HEK293 (cell line): ENCODE measurements at regions not wholly inside any gene's neighbourhood (a gene's known extent, or its start where the extent isn't known, plus 50 kb on each side); places are given as distances from the start of the nearest gene placed in this dataset.

ENCODE experiments used
- CTCF ChIA-PET: fragments of 350-600 bp; formaldehyde crosslinking; extraction: SDS; loops from one replicate; lab custom pipeline; 2021; ENCODE audit warnings: antibody characterized with exemption; lab: Yijun Ruan, JAX
- POLR2A ChIA-PET: fragments of 300-600 bp; formaldehyde crosslinking; extraction: SDS; loops from one replicate; lab custom pipeline; 2020; ENCODE audit warnings: antibody characterized with exemption, inconsistent platforms; lab: Yijun Ruan, JAX
- H3K27ac ChIP-seq: fragments of 200-500 bp; sonication (Bioruptor generic); 2 replicates; pipeline ENCODE4 v1.5.1; 2014; ENCODE audit warnings: low read depth, low read length, control low read depth, inconsistent platforms; ENCODE audit errors: extremely low read depth
- H3K36me3 ChIP-seq, 2 experiments: fragments of 200-500 bp in 1 of 2; sonication (Bioruptor generic) in 1 of 2; 1 replicate in 1 of 2; 2 replicates in 1 of 2; pipeline ENCODE4 v1.5.1; 2014 to 2017; ENCODE audit warnings: inconsistent platforms in 2 of 2, low read length in 2 of 2; ENCODE audit not compliant: control insufficient read depth in 2 of 2, insufficient read depth in 1 of 2
- H3K4me1 ChIP-seq: fragments of 200-500 bp; sonication (Bioruptor generic); 2 replicates; pipeline ENCODE4 v1.5.1; 2014; ENCODE audit warnings: mild to moderate bottlenecking, low read length, inconsistent platforms; ENCODE audit not compliant: control insufficient read depth, insufficient read depth
- H3K4me3 ChIP-seq: 2 replicates; pipeline ENCODE4 v1.5.1; 2011; ENCODE audit warnings: low read depth, mild to moderate bottlenecking, control low read depth, low read length, moderate library complexity
- H3K9me3 ChIP-seq: fragments of 200-500 bp; sonication (Bioruptor generic); 2 replicates; pipeline ENCODE4 v1.5.1; 2014; ENCODE audit warnings: low read depth, low read length, inconsistent platforms; ENCODE audit not compliant: control insufficient read depth, insufficient read depth
- SETDB1 ChIP-seq: IDR thresholded peaks from one replicate; pipeline ENCODE4 v1.6.1; 2017; ENCODE audit warnings: mild to moderate bottlenecking, low read length, moderate library complexity, mixed read lengths; ENCODE audit not compliant: insufficient read length
- TRIM28 ChIP-seq: IDR thresholded peaks from 2 replicates; pipeline ENCODE4 v1.6.1; 2011; ENCODE audit warnings: low read length, control low read depth, borderline replicate concordance
- WT1 ChIP-seq: fragments of 450-650 bp; formaldehyde crosslinking; IDR thresholded peaks from 2 replicates; pipeline ENCODE4 v1.5.1; 2016; ENCODE audit warnings: missing biosample characterization, missing genetic modification characterization
- ZBTB17 ChIP-seq: fragments of 450-650 bp; formaldehyde crosslinking; IDR thresholded peaks from 2 replicates; pipeline ENCODE4 v1.5.1; 2016; ENCODE audit warnings: missing biosample characterization, missing genetic modification characterization
- ZIC2 ChIP-seq: fragments of 450-650 bp; formaldehyde crosslinking; IDR thresholded peaks from 2 replicates; pipeline ENCODE4 v1.5.1; 2016; ENCODE audit warnings: missing biosample characterization, missing genetic modification characterization
- ZNF146 ChIP-seq: fragments of 450-650 bp; formaldehyde crosslinking; IDR thresholded peaks from 2 replicates; pipeline ENCODE4 v1.5.1; 2016; ENCODE audit warnings: missing biosample characterization, missing genetic modification characterization
- ZNF184 ChIP-seq: fragments of 450-650 bp; IDR thresholded peaks from 2 replicates; pipeline ENCODE4 v1.5.1; 2018; ENCODE audit warnings: missing biosample characterization, mild to moderate bottlenecking, missing genetic modification characterization
- ZNF248 ChIP-seq: fragments of 450-650 bp; formaldehyde crosslinking; IDR thresholded peaks from 2 replicates; pipeline ENCODE4 v1.5.1; 2017; ENCODE audit warnings: missing biosample characterization, missing genetic modification characterization
- ZNF335 ChIP-seq: fragments of 450-650 bp; formaldehyde crosslinking; conservative IDR thresholded peaks from 2 replicates; pipeline ENCODE4 v1.5.1; 2016; ENCODE audit warnings: missing biosample characterization, missing genetic modification characterization
- ZNF426 ChIP-seq: fragments of 450-650 bp; formaldehyde crosslinking; IDR thresholded peaks from 2 replicates; pipeline ENCODE4 v1.5.1; 2017; ENCODE audit warnings: missing biosample characterization, missing genetic modification characterization, mild to moderate bottlenecking, inconsistent platforms, moderate library complexity
- ZNF529 ChIP-seq: fragments of 450-650 bp; formaldehyde crosslinking; IDR thresholded peaks from 2 replicates; pipeline ENCODE4 v1.5.1; 2017; ENCODE audit warnings: missing genetic modification characterization, missing biosample characterization; ENCODE audit not compliant: insufficient replicate concordance
- ZNF549 ChIP-seq: fragments of 450-650 bp; IDR thresholded peaks from 2 replicates; pipeline ENCODE4 v1.5.1; 2018; ENCODE audit warnings: missing biosample characterization, missing genetic modification characterization, mild to moderate bottlenecking, inconsistent platforms, moderate library complexity
- ZNF626 ChIP-seq: fragments of 450-650 bp; sonication (Bioruptor Pico); formaldehyde crosslinking; IDR thresholded peaks from 2 replicates; pipeline ENCODE4 v1.5.1; 2018; ENCODE audit warnings: missing biosample characterization, missing genetic modification characterization, inconsistent platforms
- ZNF768 ChIP-seq: fragments of 450-650 bp; formaldehyde crosslinking; IDR thresholded peaks from 2 replicates; pipeline ENCODE4 v1.5.1; 2018; ENCODE audit warnings: missing biosample characterization, mild to moderate bottlenecking, missing genetic modification characterization
- ZSCAN16 ChIP-seq: fragments of 450-650 bp; formaldehyde crosslinking; IDR thresholded peaks from 2 replicates; pipeline ENCODE4 v1.5.1; 2016; ENCODE audit warnings: missing biosample characterization, missing genetic modification characterization
- TF ChIP-seq, protein P1 (sequence below): fragments of 450-650 bp; formaldehyde crosslinking; IDR thresholded peaks from 2 replicates; pipeline ENCODE4 v1.5.1; 2016; ENCODE audit warnings: missing biosample characterization, missing genetic modification characterization
- TF ChIP-seq, protein P2 (sequence below): fragments of 450-650 bp; formaldehyde crosslinking; IDR thresholded peaks from 2 replicates; pipeline ENCODE4 v1.5.1; 2016; ENCODE audit warnings: missing biosample characterization, missing genetic modification characterization
- TF ChIP-seq, protein P3 (sequence below): fragments of 450-650 bp; formaldehyde crosslinking; IDR thresholded peaks from 2 replicates; pipeline ENCODE4 v1.5.1; 2016; ENCODE audit warnings: missing biosample characterization, missing genetic modification characterization
- TF ChIP-seq, protein P4 (sequence below): fragments of 450-650 bp; formaldehyde crosslinking; IDR thresholded peaks from 2 replicates; pipeline ENCODE4 v1.5.1; 2016; ENCODE audit warnings: missing biosample characterization, missing genetic modification characterization, low read depth
- TF ChIP-seq, protein P5 (sequence below): fragments of 450-650 bp; formaldehyde crosslinking; IDR thresholded peaks from 2 replicates; pipeline ENCODE4 v1.5.1; 2017; ENCODE audit warnings: missing biosample characterization, missing genetic modification characterization
- TF ChIP-seq, protein P6 (sequence below): fragments of 450-650 bp; formaldehyde crosslinking; IDR thresholded peaks from 2 replicates; pipeline ENCODE4 v1.5.1; 2016; ENCODE audit warnings: missing biosample characterization, missing genetic modification characterization

DNA sequence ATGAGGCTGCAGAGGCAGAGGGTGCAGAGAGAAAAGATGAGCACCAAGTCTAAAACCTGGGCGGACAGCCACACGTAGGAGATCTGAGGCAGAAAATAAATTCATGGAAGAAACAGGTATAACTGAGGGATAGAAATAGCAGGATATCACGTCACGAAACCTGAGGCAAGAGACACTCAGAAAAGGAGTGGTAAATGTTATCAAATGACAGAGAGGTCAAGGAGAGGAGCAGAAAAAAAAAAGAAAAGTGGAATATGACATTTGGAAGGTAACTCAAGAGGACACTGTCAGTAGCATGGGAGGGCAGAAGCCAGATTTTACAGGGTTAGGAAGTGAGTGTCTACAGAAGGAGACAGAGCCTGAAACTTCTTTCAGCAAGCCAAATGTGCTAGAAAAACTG lies 84.2 kb upstream of the FBXL4 start (continued):
- TF ChIP-seq ZNF768 (tag by site-specific recombination), result no peak
- TF ChIP-seq TRIM28, result no peak
- TF ChIP-seq ZNF549 (tag by site-specific recombination), result no peak
- no peak for TF ChIP-seq ZNF248
- TF ChIP-seq ZNF146 (tag by site-specific recombination), result no peak

DNA sequence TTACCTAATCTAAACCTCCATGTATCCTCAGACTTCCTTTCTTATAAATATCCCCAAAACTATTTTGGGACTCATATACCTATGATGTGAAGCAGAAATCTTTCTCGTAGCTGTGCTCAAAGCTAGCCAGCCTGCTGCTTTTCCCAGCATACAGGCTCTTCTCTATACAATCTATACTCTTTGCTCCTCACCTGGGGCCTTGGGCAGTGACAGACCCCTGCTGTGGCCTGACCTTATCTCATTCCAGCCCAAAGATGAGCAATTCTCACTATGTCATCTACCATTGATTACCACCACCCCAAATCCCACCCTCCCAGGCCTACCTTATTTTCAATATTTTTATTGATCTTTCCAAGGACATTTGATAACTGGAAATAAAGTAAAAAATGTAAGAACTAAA lies 83.2 kb upstream of the FBXL4 start:
- Histone ChIP-seq H3K36me3 (no peaks in the 10 kb centered on the region), H3K4me3 (no peak overlapping the region), H3K27ac (no peak overlapping the region), H3K9me3 (no peaks in the 10 kb centered on the region), H3K4me1 (no peaks in the 10 kb centered on the region)
- ChIA-PET POLR2A (no interaction called here), CTCF (no interaction called here)
- TF ChIP-seq, protein P1, sequence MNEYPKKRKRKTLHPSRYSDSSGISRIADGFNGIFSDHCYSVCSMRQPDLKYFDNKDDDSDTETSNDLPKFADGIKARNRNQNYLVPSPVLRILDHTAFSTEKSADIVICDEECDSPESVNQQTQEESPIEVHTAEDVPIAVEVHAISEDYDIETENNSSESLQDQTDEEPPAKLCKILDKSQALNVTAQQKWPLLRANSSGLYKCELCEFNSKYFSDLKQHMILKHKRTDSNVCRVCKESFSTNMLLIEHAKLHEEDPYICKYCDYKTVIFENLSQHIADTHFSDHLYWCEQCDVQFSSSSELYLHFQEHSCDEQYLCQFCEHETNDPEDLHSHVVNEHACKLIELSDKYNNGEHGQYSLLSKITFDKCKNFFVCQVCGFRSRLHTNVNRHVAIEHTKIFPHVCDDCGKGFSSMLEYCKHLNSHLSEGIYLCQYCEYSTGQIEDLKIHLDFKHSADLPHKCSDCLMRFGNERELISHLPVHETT (tag by site-specific recombination), result no peak

DNA sequence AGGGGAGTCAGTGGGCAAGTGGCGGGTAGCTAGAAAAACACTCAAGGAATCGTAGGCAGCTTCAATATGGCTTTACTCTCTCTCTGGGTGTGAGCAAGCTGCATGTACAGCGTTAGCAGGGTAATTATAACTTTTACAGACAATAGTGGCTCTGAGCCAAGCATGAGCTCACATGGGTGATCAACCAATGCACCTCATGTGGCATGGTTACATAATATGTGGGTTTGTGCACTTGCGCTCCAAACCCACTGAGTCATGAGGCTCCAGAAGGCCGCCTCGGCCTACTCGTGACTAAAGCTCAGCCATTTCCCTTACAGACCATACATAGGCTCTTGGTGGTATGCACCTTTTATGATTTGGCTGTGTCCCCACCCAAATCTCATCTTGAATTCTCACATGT lies 78.4 kb upstream of the FBXL4 start:
- Histone ChIP-seq H3K9me3 (no peaks in the 10 kb centered on the region), H3K36me3 (no peaks in the 10 kb centered on the region), H3K4me3 (no peak overlapping the region), H3K4me1 (no peaks in the 10 kb centered on the region), H3K27ac (no peak overlapping the region)
- ChIA-PET POLR2A (no interaction called here), CTCF (no interaction called here)
- TF ChIP-seq ZNF335 (tag by site-specific recombination) (no peak), SETDB1 (peak; percentile 94), ZNF184 (peak; percentile 42; the same call in 1 of the 2 replicates), ZBTB17 (no peak), ZNF529 (tag by site-specific recombination) (peak; percentile 70), TRIM28 (peak; percentile 99; the same call in 1 of the 2 replicates), ZNF626 (tag by site-specific recombination) (peak; percentile 95), ZSCAN16 (tag by site-specific recombination) (no peak)

DNA sequence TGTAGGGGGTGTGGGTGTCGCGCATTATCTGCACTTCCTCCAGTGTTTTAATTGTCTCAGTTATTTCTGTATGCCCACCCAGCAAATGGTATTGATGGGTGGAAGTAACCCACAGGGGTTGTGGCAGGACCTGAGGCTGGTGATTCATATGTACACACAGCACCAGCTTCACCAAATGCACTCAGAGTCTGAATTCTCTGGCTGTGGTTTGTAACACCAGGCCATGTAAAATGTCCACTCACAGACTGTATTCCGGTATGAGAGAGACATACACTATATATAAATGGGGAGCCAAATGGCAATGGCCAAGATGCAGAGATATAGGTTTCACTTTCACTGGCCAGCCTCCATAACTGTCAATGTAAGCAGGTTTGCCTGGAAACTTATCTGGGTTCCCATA lies 76.3 kb upstream of the FBXL4 start:
- no peak overlapping the region for H3K4me3 ChIP-seq
- H3K4me1 ChIP-seq, result no peaks in the 10 kb centered on the region
- H3K27ac ChIP-seq, result no peak overlapping the region
- H3K9me3 ChIP-seq, result no peaks in the 10 kb centered on the region
- POLR2A ChIA-PET, result no interaction called here
- CTCF ChIA-PET, result interaction anchor here (0.7 kb wide), 1 partner anchor 95 kb away, joined by 3 read pairs; no protein-coding TSS in a partner anchor
- H3K36me3 ChIP-seq, result no peaks in the 10 kb centered on the region
- TF ChIP-seq, protein P2, sequence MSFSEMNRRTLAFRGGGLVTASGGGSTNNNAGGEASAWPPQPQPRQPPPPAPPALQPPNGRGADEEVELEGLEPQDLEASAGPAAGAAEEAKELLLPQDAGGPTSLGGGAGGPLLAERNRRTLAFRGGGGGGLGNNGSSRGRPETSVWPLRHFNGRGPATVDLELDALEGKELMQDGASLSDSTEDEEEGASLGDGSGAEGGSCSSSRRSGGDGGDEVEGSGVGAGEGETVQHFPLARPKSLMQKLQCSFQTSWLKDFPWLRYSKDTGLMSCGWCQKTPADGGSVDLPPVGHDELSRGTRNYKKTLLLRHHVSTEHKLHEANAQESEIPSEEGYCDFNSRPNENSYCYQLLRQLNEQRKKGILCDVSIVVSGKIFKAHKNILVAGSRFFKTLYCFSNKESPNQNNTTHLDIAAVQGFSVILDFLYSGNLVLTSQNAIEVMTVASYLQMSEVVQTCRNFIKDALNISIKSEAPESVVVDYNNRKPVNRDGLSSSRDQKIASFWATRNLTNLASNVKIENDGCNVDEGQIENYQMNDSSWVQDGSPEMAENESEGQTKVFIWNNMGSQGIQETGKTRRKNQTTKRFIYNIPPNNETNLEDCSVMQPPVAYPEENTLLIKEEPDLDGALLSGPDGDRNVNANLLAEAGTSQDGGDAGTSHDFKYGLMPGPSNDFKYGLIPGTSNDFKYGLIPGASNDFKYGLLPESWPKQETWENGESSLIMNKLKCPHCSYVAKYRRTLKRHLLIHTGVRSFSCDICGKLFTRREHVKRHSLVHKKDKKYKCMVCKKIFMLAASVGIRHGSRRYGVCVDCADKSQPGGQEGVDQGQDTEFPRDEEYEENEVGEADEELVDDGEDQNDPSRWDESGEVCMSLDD (tag by site-specific recombination), result no peak
- TF ChIP-seq ZNF426 (tag by site-specific recombination) (no peak), WT1 (tag by site-specific recombination) (no peak), ZIC2 (tag by site-specific recombination) (no peak)
- TF ChIP-seq, protein P3, sequence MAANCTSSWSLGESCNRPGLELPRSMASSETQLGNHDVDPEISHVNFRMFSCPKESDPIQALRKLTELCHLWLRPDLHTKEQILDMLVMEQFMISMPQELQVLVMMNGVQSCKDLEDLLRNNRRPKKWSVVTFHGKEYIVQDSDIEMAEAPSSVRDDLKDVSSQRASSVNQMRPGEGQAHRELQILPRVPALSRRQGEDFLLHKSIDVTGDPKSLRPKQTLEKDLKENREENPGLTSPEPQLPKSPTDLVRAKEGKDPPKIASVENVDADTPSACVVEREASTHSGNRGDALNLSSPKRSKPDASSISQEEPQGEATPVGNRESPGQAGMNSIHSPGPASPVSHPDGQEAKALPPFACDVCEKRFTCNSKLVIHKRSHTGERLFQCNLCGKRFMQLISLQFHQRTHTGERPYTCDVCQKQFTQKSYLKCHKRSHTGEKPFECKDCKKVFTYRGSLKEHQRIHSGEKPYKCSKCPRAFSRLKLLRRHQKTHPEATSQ, result no peak
- TF ChIP-seq, protein P4, sequence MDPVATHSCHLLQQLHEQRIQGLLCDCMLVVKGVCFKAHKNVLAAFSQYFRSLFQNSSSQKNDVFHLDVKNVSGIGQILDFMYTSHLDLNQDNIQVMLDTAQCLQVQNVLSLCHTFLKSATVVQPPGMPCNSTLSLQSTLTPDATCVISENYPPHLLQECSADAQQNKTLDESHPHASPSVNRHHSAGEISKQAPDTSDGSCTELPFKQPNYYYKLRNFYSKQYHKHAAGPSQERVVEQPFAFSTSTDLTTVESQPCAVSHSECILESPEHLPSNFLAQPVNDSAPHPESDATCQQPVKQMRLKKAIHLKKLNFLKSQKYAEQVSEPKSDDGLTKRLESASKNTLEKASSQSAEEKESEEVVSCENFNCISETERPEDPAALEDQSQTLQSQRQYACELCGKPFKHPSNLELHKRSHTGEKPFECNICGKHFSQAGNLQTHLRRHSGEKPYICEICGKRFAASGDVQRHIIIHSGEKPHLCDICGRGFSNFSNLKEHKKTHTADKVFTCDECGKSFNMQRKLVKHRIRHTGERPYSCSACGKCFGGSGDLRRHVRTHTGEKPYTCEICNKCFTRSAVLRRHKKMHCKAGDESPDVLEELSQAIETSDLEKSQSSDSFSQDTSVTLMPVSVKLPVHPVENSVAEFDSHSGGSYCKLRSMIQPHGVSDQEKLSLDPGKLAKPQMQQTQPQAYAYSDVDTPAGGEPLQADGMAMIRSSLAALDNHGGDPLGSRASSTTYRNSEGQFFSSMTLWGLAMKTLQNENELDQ (tag by site-specific recombination), result no peak
- TF ChIP-seq, protein P5, sequence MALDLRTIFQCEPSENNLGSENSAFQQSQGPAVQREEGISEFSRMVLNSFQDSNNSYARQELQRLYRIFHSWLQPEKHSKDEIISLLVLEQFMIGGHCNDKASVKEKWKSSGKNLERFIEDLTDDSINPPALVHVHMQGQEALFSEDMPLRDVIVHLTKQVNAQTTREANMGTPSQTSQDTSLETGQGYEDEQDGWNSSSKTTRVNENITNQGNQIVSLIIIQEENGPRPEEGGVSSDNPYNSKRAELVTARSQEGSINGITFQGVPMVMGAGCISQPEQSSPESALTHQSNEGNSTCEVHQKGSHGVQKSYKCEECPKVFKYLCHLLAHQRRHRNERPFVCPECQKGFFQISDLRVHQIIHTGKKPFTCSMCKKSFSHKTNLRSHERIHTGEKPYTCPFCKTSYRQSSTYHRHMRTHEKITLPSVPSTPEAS, result no peak
- TF ChIP-seq, protein P6, sequence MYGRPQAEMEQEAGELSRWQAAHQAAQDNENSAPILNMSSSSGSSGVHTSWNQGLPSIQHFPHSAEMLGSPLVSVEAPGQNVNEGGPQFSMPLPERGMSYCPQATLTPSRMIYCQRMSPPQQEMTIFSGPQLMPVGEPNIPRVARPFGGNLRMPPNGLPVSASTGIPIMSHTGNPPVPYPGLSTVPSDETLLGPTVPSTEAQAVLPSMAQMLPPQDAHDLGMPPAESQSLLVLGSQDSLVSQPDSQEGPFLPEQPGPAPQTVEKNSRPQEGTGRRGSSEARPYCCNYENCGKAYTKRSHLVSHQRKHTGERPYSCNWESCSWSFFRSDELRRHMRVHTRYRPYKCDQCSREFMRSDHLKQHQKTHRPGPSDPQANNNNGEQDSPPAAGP (tag by site-specific recombination), result no peak
